IMR-90 (cell line): ENCODE measurements at regions not wholly inside any gene's neighbourhood (a gene's known extent, or its start where the extent isn't known, plus 50 kb on each side); places are given as distances from the start of the nearest gene placed in this dataset.

Experiments used
- ATAC-seq: fragments of 200-7000 bp; cut with Tn5 transposase; 2 replicates; pipeline ENCODE4 v1.9.1; 2020; ENCODE audit warnings: low read depth, mild to moderate bottlenecking, moderate library complexity
- BruUV-seq: library from RNA; stranded (reverse); fragments of 400-500 nt; replicated peaks from 2 replicates; lab custom pipeline; 2021; lab: Mats Ljungman, UMichigan
- CTCF ChIA-PET: fragments of 300-600 bp; formaldehyde crosslinking; extraction: SDS; loops from one replicate; lab custom pipeline; 2021; ENCODE audit warnings: antibody characterized with exemption; lab: Yijun Ruan, JAX
- POLR2A ChIA-PET: fragments of 300-600 bp; sonication (Branson Sonifier 250); formaldehyde crosslinking; loops from one replicate; lab custom pipeline; 2022; ENCODE audit warnings: antibody characterized with exemption; ENCODE audit not compliant: unreplicated experiment; lab: Charles Lee
- DNase-seq: peaks from one replicate; pipeline ENCODE4 v3.0.0; 2013
- H2AFZ ChIP-seq: replicated peaks from 2 replicates; pipeline ENCODE3; 2013; ENCODE audit warnings: low read length, mild to moderate bottlenecking; ENCODE audit not compliant: poor library complexity
- H2AK5ac ChIP-seq: 2 replicates; pipeline ENCODE4 v1.6.1; 2013; ENCODE audit warnings: low read depth, low read length, inconsistent platforms
- H2AK9ac ChIP-seq: replicated peaks from 2 replicates; pipeline ENCODE3; 2013; ENCODE audit warnings: mild to moderate bottlenecking, low read depth, low read length, moderate library complexity; ENCODE audit not compliant: poor library complexity
- H2BK120ac ChIP-seq: 2 replicates; pipeline ENCODE4 v1.6.1; 2013; ENCODE audit warnings: low read depth, low read length, inconsistent platforms
- H2BK15ac ChIP-seq: 3 replicates; pipeline ENCODE4 v1.6.1; 2013; ENCODE audit warnings: low read depth, low read length, inconsistent platforms
- H2BK20ac ChIP-seq: 2 replicates; pipeline ENCODE4 v1.6.1; 2013; ENCODE audit warnings: low read depth, mild to moderate bottlenecking, inconsistent platforms, low read length, moderate library complexity
- H2BK5ac ChIP-seq: 2 replicates; pipeline ENCODE4 v1.6.1; 2013; ENCODE audit warnings: mild to moderate bottlenecking, low read depth, low read length, inconsistent platforms; ENCODE audit not compliant: poor library complexity, severe bottlenecking
- H3K14ac ChIP-seq: replicated peaks from 2 replicates; pipeline ENCODE4 v1.6.1; 2013; ENCODE audit warnings: low read depth, low read length, inconsistent platforms
- H3K18ac ChIP-seq: 2 replicates; pipeline ENCODE4 v1.6.1; 2013; ENCODE audit warnings: low read depth, low read length, control low read depth
- H3K23ac ChIP-seq: 2 replicates; pipeline ENCODE4 v1.6.1; 2013; ENCODE audit warnings: low read depth, low read length, inconsistent platforms
- H3K27ac ChIP-seq: 2 replicates; pipeline ENCODE4 v1.5.1; 2013; ENCODE audit warnings: mild to moderate bottlenecking, control low read depth, low read length; ENCODE audit not compliant: insufficient read depth
- H3K27me3 ChIP-seq: 2 replicates; pipeline ENCODE4 v1.6.1; 2013; ENCODE audit warnings: low read length; ENCODE audit not compliant: control insufficient read depth, insufficient read depth
- H3K36me3 ChIP-seq: 2 replicates; pipeline ENCODE4 v1.6.1; 2013; ENCODE audit warnings: low read length, mixed read lengths; ENCODE audit not compliant: control insufficient read depth, insufficient read depth
- H3K4ac ChIP-seq: 2 replicates; pipeline ENCODE4 v1.6.1; 2013; ENCODE audit warnings: low read depth, low read length, inconsistent platforms
- H3K4me1 ChIP-seq: 2 replicates; pipeline ENCODE4 v1.6.1; 2013; ENCODE audit warnings: low read length, mixed read lengths; ENCODE audit not compliant: control insufficient read depth, insufficient read depth
- H3K4me2 ChIP-seq: 2 replicates; pipeline ENCODE4 v1.6.1; 2013; ENCODE audit warnings: low read depth, mild to moderate bottlenecking, control low read depth, low read length, moderate library complexity
- H3K4me3 ChIP-seq: 2 replicates; pipeline ENCODE4 v1.5.1; 2013; ENCODE audit warnings: low read depth, mild to moderate bottlenecking, control low read depth, low read length, moderate library complexity; ENCODE audit not compliant: insufficient read depth
- H3K56ac ChIP-seq: 2 replicates; pipeline ENCODE4 v1.6.1; 2013; ENCODE audit warnings: low read length, inconsistent platforms; ENCODE audit not compliant: insufficient read depth; ENCODE audit errors: extremely low read depth
- H3K79me1 ChIP-seq, 2 experiments: 2 replicates each; pipeline ENCODE4 v1.6.1; 2013; ENCODE audit warnings: low read length in 2 of 2, inconsistent platforms in 1 of 2, low read depth in 1 of 2
- H3K9ac ChIP-seq: 2 replicates; pipeline ENCODE4 v1.6.1; 2013; ENCODE audit warnings: low read depth, low read length, control low read depth
- H3K9me1 ChIP-seq: 2 replicates; pipeline ENCODE4 v1.6.1; 2013; ENCODE audit warnings: low read length, inconsistent platforms; ENCODE audit not compliant: insufficient read depth
- H3K9me3 ChIP-seq: 2 replicates; pipeline ENCODE4 v1.6.1; 2013; ENCODE audit warnings: low read length; ENCODE audit not compliant: control insufficient read depth, insufficient read depth
- H4K20me1 ChIP-seq: 2 replicates; pipeline ENCODE4 v1.6.1; 2013; ENCODE audit warnings: low read length, inconsistent platforms; ENCODE audit not compliant: insufficient read depth
- H4K5ac ChIP-seq: 2 replicates; pipeline ENCODE4 v1.6.1; 2013; ENCODE audit warnings: mild to moderate bottlenecking, low read depth, low read length, control low read depth
- H4K8ac ChIP-seq, 2 experiments: 2 replicates each; pipeline ENCODE4 v1.6.1; 2013; ENCODE audit warnings: low read depth in 2 of 2, low read length in 2 of 2, control low read depth in 1 of 2, inconsistent platforms in 1 of 2
- H4K91ac ChIP-seq: 2 replicates; pipeline ENCODE4 v1.6.1; 2013; ENCODE audit warnings: low read depth, low read length, inconsistent platforms; ENCODE audit not compliant: insufficient read depth
- BHLHE40 ChIP-seq: fragments of 150-350 bp; IDR thresholded peaks from 2 replicates; pipeline ENCODE4 v1.6.1; 2016; ENCODE audit warnings: mild to moderate bottlenecking, low read depth, low read length
- CEBPB ChIP-seq: IDR thresholded peaks from 2 replicates; pipeline ENCODE4 v1.6.1; 2012; ENCODE audit warnings: low read depth, low read length, improper control_type of control experiment
- CHD1 ChIP-seq: IDR thresholded peaks from 2 replicates; pipeline ENCODE4 v1.6.1; 2012; ENCODE audit warnings: low read depth, low read length, improper control_type of control experiment
- FOS ChIP-seq: fragments of 150-350 bp; IDR thresholded peaks from 2 replicates; pipeline ENCODE4 v1.6.1; 2016; ENCODE audit warnings: low read depth, low read length
- MAFK ChIP-seq: IDR thresholded peaks from 2 replicates; pipeline ENCODE4 v1.6.1; 2012; ENCODE audit warnings: low read depth, low read length, improper control_type of control experiment
- MAZ ChIP-seq: IDR thresholded peaks from 2 replicates; pipeline ENCODE4 v1.6.1; 2012; ENCODE audit warnings: low read depth, mild to moderate bottlenecking, low read length, improper control_type of control experiment, moderate library complexity, borderline replicate concordance
- MXI1 ChIP-seq: IDR thresholded peaks from 2 replicates; pipeline ENCODE4 v1.6.1; 2012; ENCODE audit warnings: low read depth, mild to moderate bottlenecking, low read length, moderate library complexity, borderline replicate concordance
- NFE2L2 ChIP-seq: fragments of 150-350 bp; IDR thresholded peaks from 2 replicates; pipeline ENCODE4 v1.6.1; 2016; ENCODE audit warnings: low read depth, mild to moderate bottlenecking, low read length
- POLR2A ChIP-seq: IDR thresholded peaks from 2 replicates; pipeline ENCODE4 v1.6.1; 2012; ENCODE audit warnings: mild to moderate bottlenecking, low read depth, low read length
- RAD21 ChIP-seq: IDR thresholded peaks from 2 replicates; pipeline ENCODE4 v1.6.1; 2012; ENCODE audit warnings: low read length, improper control_type of control experiment
- RCOR1 ChIP-seq: IDR thresholded peaks from 2 replicates; pipeline ENCODE4 v1.6.1; 2012; ENCODE audit warnings: mild to moderate bottlenecking, low read length, improper control_type of control experiment; ENCODE audit not compliant: insufficient replicate concordance
- RFX5 ChIP-seq: IDR thresholded peaks from 2 replicates; pipeline ENCODE4 v1.8.0; 2012; ENCODE audit warnings: low read depth, mild to moderate bottlenecking, low read length, moderate library complexity
- SMC3 ChIP-seq: fragments of 150-350 bp; IDR thresholded peaks from 2 replicates; pipeline ENCODE4 v1.6.1; 2016; ENCODE audit warnings: low read depth, mild to moderate bottlenecking, antibody characterized with exemption, low read length, moderate library complexity
- WGBS, 2 experiments: methylation state at CpG; one replicate each; pipeline versions ENCODE4 v1.1.5 to v1.1.7; 2013; ENCODE audit warnings: missing lambda C conversion rate in 2 of 2; ENCODE audit not compliant: insufficient read length in 1 of 2; ENCODE audit errors: extremely low coverage in 2 of 2; 5-methylcytosine and 5-hydroxymethylcytosine counted together
- dilution Hi-C: fragments of 300-500 bp; cut with HindIII; formaldehyde crosslinking; loops from one replicate; pipeline ENCODE4 v1.14.3; 2018; ENCODE audit warnings: low sequenced_read_pairs; ENCODE audit not compliant: unreplicated experiment
- in situ Hi-C: fragments of 300-500 bp; cut with MboI; formaldehyde crosslinking; loops from 3 replicates; pipeline ENCODE4 v1.14.3; 2019; ENCODE audit warnings: low sequenced_read_pairs, inconsistent platforms, mixed read lengths
- intact Hi-C: fragments of 100-400 bp; cut with micrococcal nuclease; formaldehyde crosslinking; loops from 2 replicates; pipeline ENCODE4 v1.10.0; 2022
- TF ChIP-seq, protein P1 (sequence below): fragments of 150-350 bp; IDR thresholded peaks from 2 replicates; pipeline ENCODE4 v1.6.1; 2016; ENCODE audit warnings: low read depth, mild to moderate bottlenecking, low read length, moderate library complexity, borderline replicate concordance
- TF ChIP-seq, protein P2 (sequence below): conservative IDR thresholded peaks from 2 replicates; pipeline ENCODE4 v1.5.1; 2012; ENCODE audit warnings: mild to moderate bottlenecking, low read depth, low read length, improper control_type of control experiment
- TF ChIP-seq, protein P3 (sequence below): fragments of 150-350 bp; IDR thresholded peaks from 2 replicates; pipeline ENCODE4 v1.6.1; 2017; ENCODE audit warnings: mild to moderate bottlenecking, antibody characterized with exemption, low read length, low read depth

DNA sequence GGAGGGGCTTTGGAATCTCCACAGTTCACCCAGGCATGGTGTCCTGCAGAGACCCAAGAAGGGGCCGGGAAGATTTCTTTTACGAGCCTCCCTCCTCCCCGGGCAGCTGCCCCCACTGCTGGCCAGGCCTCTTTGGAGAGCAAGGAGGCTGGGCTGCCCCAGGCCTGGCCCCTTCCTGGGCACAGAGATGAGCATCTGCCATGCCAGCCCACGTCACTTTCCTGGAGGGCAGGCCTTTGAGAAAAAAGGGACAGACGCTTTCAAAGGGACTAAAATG, 60.5 kb upstream of the FGF3 start:
- intact Hi-C loops, result no loop called here
- TF ChIP-seq, protein P1, sequence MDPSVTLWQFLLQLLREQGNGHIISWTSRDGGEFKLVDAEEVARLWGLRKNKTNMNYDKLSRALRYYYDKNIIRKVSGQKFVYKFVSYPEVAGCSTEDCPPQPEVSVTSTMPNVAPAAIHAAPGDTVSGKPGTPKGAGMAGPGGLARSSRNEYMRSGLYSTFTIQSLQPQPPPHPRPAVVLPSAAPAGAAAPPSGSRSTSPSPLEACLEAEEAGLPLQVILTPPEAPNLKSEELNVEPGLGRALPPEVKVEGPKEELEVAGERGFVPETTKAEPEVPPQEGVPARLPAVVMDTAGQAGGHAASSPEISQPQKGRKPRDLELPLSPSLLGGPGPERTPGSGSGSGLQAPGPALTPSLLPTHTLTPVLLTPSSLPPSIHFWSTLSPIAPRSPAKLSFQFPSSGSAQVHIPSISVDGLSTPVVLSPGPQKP, result no peak
- TF ChIP-seq SMC3 (no peak), POLR2A (no peak), MAFK (no peak), RFX5 (no peak), RAD21 (no peak), FOS (no peak), RCOR1 (no peak), MAZ (no peak), BHLHE40 (no peak), NFE2L2 (no peak), CHD1 (no peak), CEBPB (no peak), MXI1 (no peak)
- TF ChIP-seq, protein P2, sequence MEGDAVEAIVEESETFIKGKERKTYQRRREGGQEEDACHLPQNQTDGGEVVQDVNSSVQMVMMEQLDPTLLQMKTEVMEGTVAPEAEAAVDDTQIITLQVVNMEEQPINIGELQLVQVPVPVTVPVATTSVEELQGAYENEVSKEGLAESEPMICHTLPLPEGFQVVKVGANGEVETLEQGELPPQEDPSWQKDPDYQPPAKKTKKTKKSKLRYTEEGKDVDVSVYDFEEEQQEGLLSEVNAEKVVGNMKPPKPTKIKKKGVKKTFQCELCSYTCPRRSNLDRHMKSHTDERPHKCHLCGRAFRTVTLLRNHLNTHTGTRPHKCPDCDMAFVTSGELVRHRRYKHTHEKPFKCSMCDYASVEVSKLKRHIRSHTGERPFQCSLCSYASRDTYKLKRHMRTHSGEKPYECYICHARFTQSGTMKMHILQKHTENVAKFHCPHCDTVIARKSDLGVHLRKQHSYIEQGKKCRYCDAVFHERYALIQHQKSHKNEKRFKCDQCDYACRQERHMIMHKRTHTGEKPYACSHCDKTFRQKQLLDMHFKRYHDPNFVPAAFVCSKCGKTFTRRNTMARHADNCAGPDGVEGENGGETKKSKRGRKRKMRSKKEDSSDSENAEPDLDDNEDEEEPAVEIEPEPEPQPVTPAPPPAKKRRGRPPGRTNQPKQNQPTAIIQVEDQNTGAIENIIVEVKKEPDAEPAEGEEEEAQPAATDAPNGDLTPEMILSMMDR, result no peak
- TF ChIP-seq, protein P3, sequence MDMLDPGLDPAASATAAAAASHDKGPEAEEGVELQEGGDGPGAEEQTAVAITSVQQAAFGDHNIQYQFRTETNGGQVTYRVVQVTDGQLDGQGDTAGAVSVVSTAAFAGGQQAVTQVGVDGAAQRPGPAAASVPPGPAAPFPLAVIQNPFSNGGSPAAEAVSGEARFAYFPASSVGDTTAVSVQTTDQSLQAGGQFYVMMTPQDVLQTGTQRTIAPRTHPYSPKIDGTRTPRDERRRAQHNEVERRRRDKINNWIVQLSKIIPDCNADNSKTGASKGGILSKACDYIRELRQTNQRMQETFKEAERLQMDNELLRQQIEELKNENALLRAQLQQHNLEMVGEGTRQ, result no peak
- peaks cover 3% of the 10 kb centered on the region for H3K9me3 ChIP-seq
- no peaks in the 10 kb centered on the region for H4K20me1 ChIP-seq
- no peak overlapping the region for H3K4me3 ChIP-seq
- H3K56ac ChIP-seq, result no peak overlapping the region
- no peak for ATAC-seq
- no peak overlapping the region for H2AFZ ChIP-seq
- in situ Hi-C loops, result no loop called here
- no TSS peak for BruUV-seq
- no peaks in the 10 kb centered on the region for H3K9me1 ChIP-seq
- no peak overlapping the region for H2AK5ac ChIP-seq
- POLR2A ChIA-PET, result no interaction called here
- H3K4me2 ChIP-seq, result no peak overlapping the region
- no peak overlapping the region for H3K23ac ChIP-seq
- no CpG with 5 or more reads among the region's 5 CpGs for WGBS, 2 experiments
- H2BK120ac ChIP-seq, result no peak overlapping the region
- H2AK9ac ChIP-seq, result no peak overlapping the region
- CTCF ChIA-PET, result interaction anchor here (1.0 kb wide), 1 partner anchor 9 kb away, joined by 3 read pairs; no protein-coding TSS in a partner anchor
- H3K27ac ChIP-seq, result no peak overlapping the region
- H2BK20ac ChIP-seq, result no peak overlapping the region
- no peak overlapping the region for H3K18ac ChIP-seq
- no peak overlapping the region for H4K5ac ChIP-seq
- no peak overlapping the region for H3K4ac ChIP-seq
- DNase-seq, result no peak
- H3K9ac ChIP-seq, result no peak overlapping the region
- H2BK15ac ChIP-seq, result no peak overlapping the region
- peaks cover 71% of the 10 kb centered on the region for H3K27me3 ChIP-seq
- H2BK5ac ChIP-seq, result no peak overlapping the region
- H3K79me1 ChIP-seq, result no peaks in the 10 kb centered on the region
- no peak overlapping the region for H4K8ac ChIP-seq
- no peaks in the 10 kb centered on the region for H3K36me3 ChIP-seq
- dilution Hi-C loops, result no loop called here
- H3K4me1 ChIP-seq, result no peaks in the 10 kb centered on the region
- H3K14ac ChIP-seq, result no peak overlapping the region
- H4K91ac ChIP-seq, result no peak overlapping the region
